ENCODE measurements at regions not wholly inside any gene's neighbourhood (a gene's known extent, or its start where the extent isn't known, plus 50 kb on each side); places are given as distances from the start of the nearest gene placed in this dataset.
"Not testable (repeated sequence)": the region's sequence is repeated elsewhere in the genome, so short reads cannot be mapped to it uniquely, and the experiment has no call there.

DNA sequence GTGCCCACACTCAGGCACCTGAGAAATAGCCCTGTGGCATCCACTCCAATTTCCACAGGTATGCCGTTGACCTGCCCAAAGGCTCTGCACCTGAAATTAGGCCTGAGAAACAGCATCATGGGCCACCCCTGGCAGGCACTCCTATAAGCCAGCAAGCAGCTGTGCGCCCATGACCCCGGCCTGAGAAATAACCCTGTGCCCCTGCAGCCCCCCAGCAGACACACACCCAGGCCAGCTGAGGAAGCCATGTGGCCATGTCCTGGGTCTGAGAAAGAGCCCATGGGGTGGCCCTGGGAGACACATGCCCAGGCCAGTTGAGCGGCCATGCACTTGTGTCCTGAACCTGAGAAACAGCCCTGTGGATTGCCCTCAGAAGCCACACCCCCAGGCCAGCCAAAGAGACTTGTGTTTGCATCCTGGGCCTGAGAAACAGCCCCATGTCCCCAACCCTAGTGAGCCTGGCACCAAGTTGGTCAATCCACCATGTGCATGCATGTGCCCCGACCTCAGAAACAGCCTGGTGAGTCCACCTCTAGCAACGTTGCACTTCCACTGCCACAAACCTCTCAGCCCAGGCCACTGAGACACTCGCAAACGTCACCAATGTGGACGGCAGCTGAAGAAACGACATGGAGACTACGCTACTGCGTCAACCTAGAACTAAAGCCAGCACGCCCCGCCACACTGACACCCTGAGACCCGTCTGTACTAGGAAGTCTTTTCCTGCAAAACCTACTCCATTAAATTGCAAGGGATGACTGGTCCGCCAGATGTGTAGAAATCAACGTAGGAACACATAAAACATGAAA is 411.9 kb downstream of the TMEM121 start:
- no peak for DNase-seq (ENCODE audit: low read depth)

DNA sequence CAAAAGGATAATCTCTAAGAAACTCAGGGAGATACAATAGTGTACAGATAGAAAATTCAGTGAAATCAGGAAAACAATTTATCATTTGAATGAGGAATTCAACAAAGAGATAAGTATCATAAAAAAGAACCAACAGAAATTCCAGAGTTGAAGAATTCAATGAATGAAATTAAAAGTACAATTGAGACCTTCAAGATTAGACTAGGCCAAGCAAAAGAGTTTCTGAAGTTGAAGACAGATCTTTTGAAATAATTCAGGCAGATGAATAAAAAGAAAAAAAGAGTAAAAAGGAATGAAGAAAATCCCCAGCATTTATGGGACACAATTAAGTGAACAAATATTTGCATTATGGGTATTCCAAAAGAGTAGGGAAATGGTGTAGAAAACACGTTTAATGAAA is 412.6 kb downstream of the TMEM121 start:
- DNase-seq (ENCODE audit: low read depth): no peak

DNA sequence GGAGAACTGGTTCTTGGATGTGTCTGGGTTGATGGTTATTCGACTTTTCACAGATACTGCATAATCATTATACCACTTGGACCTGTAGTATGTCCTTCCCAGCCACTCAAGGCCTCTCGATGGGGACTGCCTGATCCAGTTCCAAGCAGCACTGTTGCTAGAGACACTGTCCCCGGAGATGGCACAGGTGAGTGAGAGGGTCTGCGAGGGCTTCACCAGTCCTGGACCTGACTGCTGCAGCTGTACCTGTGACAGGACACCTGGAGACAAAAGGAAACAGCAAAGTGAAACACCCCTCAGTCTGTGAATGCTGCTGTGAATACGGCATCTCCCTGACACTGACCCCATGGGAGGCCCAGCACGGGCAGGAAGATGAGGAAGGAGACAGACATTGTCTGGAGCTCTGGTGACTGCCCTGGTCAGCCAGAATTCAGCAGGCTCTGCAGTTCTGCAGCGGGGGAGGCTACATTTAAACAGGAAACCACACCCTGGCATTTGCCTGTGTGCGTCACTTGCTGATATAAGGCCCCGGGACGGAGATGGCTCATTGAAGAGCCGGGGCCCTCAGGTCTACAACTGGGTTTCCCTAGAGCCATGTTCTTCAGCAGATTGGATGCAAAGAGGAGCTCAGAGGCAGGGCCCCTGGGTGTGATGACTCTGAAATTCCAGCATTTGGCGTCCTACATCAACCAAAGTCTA is 413.6 kb downstream of the TMEM121 start:
- no peak for DNase-seq (ENCODE audit: low read depth)

DNA sequence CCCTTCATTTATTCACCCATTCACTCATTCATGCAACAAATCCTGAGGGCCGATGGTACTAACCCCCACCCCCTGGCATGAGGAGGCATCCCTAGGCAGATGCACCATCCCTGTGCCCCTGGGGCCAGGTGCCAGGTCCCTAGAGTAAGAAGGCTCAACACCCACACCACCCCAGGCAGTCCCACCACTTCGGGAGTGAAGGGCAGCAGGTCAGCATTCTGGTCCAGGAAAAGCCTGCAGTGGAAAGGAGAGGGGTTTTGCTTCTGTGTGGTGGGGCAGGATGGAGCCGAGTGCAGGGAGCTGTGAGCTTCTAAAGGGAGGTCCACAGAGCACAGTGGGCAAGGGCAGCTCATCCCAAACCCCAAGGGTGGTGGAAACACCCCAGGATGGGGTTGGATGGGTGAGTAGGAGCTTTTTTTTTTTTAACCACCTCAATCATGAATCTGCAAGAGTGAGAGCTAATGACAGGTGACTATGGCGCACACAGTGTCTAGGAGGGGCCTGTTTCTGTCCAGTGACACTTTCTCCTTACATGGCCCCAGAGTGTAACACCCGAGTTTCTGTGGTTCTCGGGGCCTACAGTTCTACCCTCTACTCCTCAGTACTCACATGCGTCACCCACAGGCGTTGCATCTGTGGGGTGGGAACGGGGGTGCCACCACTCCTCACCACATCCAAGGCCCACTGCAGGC is 414.3 kb downstream of the TMEM121 start:
- DNase-seq (ENCODE audit: low read depth): no peak

DNA sequence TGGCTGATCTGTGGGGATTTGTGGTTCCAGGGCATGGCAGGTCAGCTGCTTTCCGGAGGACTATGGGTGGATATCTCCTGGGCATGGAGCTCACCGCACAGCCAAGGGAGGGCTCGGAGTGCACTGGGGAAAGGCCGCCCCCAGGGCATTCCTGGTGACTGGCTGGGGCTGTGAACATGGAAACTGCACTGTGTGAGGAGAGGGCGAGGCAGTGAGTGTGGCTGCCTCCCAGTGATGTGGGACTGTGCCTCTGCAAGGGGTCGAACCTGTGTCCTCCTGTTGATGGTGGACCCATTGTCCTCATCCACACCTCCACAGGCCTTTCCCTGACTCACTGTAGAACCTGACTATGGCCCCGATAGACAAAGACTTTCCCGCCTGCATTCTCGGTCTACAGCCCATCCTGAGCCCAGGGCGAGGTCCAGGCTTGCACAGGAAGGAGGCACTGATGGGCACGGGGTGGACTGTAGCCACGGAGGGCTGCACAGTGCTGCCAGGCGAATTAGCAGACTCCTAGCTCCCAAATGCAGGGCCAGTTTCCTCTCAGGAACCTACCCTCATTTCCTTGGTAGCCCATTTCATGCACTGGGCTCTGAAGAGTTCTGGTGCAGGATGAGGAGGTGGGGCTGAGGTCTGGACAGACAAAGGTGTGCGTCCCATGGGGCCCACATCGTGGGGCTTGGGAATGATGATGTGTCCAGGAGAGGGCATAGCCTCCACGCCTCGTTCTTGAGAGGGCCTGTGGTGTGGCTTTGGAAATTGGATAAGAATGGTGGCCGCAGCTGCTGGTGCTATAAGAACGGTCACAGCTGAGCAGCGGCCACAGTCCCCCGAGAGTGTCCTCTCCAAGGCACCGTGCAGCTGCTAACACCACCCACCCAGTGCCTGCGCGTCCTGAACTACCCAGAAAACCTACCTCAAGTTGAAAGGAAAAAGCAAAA is 415.1 kb downstream of the TMEM121 start:
- DNase-seq (ENCODE audit: low read depth): no peak

DNA sequence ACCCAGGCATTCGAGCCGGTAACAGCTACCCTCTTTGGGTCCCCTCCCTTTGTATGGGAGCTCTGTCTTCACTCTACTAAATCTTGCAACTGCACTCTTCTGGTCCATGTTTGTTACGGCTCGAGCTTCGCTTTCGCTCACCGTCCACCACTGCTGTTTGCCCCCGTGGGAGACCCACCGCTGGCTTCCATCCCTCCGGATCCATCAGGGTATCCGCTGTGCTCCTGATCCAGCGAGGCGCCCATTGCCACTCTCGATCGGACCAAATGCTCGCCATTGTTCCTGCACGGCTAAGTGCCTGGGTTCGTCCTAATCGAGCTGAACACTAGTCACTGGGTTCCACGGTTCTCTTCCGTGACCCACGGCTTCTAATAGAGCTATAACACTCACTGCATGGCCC is 416.3 kb downstream of the TMEM121 start:
- not testable (repeated sequence) for DNase-seq (ENCODE audit: low read depth)

DNA sequence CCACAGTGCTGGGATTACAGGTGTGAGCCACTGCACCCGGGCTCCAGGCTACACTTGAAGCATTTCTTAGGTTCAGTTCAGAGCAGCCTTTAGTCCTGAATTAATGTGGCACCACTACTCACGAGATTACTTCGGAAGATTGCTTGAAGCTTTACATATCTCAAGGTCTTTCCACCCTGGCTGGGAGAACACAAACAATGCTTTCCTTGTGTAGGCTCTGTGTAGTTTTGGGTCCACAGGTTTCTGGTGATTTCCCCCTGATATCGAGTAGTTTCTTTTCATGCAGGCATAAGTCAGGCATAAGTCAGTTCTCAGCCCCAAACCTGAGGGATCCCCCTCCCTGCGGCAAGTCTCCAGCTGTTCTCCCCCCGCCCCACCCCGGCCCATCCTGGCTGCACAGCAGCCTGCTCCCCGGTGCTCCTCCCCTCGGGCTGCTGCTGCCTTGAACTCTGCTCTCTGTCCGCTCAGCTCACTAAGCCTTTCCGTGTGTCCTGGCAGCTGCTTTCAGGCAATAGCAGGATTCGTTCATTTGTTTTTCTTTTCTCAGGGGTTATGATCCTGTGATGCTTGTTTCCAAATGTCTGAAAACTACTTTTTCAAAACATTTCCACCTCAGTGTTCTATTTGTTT is 417.7 kb downstream of the TMEM121 start:
- DNase-seq (ENCODE audit: low read depth): no peak

DNA sequence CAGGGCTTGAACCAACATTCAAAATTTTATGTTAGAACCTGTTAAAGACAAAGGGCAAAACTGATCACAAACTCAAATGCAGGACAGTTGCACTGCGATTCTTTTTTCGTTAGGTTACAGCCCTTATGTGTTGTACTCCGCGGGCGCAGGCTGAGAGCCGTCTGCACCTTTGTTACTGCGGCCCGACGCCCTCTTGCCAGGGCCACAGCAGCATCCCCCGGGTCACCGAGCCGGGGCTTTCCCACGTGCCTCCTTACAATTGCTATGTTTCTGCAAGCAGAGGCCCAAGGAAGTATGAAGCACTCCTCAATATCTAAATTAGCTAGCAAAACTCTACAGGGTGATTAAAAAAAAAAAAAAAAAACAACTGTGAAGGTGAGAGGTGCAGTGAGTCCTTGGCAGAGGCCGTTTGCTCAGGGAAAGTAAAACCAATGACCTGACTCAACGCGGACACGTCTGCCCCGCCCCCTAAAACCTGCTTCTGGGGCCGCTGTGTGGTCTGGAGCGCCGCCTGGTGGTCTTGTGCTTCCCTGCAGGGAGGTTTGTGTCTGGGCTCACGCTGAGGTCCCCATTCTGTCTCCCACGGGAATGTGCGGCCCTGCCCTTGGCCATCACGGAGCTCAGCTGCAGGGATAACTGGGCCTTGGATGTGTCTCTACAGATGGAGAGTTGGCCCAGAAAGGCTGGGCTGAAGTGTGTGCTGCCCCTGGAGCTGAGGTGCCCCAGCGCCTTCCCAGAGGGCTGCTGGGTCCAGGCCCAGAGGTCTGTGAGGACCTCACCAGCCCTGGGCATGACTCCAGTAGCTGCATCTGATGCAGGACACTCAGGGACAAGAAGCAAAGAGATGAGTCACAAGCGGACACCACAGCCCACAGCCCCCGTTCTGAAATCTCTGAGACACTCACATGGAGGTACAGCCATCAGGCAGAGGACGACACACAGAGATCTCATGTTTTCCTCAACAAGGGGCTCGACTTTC is 418.5 kb downstream of the TMEM121 start:
- peak; percentile 58 for DNase-seq (ENCODE audit: low read depth)

DNA sequence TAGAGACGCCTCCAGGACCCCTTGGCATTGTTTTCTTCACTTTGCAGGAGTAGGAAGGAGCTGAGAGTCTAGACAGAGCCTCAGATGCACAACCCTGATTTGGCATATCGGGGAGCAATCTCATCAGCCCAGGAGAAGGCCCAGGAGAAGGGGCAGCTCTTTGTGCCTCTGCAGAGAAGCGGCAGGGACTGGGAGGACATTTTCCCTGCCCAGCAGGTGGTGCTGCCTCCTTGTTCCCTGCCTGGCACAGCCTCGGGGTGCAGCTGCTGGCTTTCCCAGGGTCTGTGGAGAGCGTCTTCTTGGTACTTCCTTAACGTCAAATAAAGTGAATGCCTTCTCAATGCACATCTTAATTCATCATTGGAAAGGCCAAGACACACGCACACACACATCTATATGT is 419.5 kb downstream of the TMEM121 start:
- DNase-seq (ENCODE audit: low read depth): no peak

DNA sequence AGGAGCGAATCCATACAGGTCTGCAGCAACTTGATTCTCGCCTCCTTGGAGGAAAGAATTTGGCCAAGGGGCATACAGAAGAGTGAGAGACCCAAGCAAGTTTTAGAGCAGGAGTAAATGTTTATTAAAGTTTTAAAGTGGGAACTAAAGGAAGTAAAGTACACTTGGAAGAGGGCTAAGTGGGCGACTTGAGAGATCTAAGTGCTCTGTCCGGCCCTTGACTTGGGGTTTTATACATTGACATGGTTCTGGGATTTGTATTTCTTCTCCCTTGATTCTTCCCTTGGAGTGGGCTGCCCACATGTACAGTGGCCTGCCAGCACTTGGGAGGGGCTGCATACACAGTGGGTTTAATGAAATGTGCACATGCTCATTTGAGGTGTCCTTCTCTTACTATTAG is 421.2 kb downstream of the TMEM121 start:
- DNase-seq (ENCODE audit: low read depth): no peak

DNA sequence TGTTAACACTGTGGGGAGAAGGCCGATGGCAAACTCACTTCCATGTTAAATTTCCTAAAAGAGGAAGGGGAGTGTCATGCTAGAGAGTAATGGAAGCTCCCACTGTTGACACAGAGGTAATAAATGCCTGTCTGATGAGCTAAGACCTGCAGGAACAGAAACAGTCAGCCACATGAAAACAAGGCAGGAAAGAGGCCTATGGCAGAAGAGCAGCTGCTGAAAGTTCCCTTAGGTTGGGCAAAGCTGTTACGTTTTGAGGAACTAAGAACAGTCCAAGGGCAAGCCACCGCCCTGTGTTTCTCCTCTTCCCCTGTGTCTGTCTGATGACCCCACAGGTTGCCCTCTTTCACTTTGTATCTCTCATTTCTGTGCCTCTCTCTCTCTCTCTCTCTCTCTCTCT is 422.6 kb downstream of the TMEM121 start:
- not testable (repeated sequence) for DNase-seq (ENCODE audit: low read depth)

DNA sequence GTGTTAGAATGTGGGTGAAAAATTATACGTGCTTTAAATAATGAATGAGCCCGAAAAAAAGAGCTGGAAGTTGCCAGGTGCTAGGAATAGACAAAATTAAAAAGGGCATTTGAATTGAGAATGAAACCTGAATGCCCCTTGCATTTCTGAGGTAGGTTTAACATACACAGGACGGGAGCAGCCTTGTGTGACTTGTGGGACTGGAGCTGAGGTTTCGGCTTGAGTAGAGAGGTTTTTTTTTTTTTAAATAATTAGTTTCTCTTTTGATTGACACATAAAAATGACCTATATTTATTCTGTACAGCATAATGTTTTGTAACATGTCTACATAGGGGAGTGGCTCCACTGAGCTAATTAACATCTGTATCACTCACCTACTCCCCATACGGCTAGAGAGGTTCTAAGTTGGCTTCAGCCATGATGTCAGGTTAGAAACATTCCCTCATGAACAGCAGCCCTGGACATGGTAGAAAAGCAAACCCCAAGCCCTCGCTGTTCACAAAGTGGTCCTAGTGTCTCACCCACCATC is 424.0 kb downstream of the TMEM121 start:
- DNase-seq (ENCODE audit: low read depth): not testable (repeated sequence)

DNA sequence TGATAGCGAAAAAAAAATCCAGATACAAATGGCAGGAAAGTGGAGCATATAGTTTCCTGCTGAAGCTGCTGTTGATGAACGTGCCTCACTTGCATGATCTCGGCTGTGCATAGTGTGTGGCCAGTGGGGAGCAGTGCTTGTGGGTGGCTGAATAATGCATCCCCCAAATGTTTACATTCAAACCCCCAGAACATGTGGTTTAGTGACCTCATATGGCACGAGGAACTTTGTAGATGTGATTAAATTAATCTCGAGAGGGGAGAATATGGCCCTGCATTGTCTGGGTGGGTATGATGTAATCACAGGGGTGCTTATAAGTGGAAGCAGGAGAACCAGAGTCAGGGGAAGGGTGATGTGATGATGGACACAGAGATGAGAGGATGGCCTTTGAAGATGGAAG is 425.0 kb downstream of the TMEM121 start:
- no peak for DNase-seq (ENCODE audit: low read depth)

DNA sequence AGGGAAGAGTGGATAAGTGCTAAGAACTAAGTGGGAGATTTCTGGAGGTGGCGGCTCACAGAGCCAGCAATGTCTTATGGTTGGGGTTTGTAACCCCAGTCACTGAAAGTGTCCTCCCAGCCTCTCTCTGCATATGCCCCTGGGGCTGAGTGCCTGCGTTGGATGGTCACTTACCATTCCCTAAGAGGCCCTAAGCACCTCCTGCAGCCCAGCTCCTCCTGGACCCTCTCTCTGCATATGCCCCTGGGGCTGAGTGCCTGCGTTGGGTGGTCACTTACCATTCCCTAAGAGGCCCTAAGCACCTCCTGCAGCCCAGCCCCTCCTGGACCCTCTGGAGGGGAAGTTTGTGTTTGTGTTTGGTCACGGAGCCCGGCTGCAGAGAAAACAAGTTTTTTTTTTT is 425.8 kb downstream of the TMEM121 start:
- DNase-seq (ENCODE audit: low read depth): no peak

DNA sequence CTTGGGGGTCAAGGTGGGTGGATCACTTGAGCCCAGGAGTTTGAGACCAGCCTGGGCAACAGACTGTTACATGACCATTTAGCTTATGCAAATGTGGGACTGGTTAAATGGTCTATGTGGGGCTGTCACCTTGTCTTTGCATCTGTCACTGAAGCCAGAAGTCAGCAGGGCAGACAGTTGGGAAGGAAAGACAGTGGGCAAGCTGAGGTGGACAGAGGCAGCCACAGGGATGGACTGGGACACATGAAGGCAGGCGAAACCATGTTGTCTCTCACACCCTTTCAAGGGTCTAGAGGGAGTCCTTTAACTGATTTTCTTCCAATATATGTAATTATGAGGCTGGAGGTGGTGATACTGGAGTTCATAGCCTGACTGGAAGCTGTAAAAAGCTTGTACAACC is 426.4 kb downstream of the TMEM121 start:
- no peak for DNase-seq (ENCODE audit: low read depth)

DNA sequence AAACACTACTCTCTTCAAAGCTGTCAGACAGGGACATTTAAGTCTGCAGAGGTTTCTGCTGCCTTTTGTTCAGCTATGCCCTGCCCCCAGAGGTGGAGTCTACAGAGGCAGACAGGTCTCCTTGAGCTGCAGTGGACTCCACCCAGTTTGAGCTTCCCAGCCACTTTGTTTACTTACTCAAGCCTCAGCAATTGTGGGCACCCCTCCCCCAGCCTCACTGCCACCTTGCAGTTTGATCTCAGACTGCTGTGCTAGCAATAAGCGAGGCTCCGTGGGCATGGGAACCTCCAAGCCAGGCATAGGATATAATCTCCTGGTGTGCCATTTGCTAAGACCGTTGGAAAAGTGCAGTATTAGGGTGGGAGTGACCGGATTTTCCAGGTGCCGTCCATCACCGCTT is 435.2 kb downstream of the TMEM121 start:
- not testable (repeated sequence) for DNase-seq (ENCODE audit: low read depth)

DNA sequence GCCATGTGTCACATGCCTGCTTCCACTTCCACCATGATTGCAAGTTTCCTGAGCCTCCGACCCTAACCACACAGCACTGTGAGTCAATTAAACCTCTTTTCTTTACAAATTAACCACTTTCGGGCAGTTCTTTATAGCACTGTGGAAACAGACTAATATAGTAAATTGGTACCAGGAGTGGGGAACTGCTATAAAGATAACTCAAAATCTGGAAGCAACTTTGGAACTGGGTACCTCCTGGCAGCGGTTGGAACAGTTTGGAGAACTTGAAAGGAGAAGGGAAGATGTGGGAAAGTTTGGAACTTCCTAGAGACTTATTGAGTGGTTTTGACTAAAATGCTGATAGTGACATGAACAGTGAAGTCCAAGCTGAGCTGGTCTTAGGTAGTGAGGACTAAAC is 436.1 kb downstream of the TMEM121 start:
- no peak for DNase-seq (ENCODE audit: low read depth)

DNA sequence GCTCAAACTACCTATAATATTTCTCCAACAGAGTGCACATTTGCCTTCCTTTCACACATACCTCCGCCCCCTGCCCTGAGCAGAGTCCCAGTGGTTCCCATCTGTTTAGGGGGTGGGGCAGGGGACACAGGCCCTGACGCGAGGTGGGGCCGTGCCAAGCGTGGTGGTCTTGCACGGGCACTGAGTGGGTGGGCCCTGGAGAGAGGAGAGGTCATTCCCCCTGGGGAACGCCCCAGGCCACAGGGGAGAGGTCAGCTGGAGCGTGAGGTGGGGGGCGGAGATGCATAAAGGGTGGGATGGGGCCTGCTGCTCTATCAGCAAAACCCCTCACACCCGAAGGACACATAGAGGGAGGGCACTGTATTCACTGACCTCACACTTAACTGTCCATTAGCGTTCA is 441.9 kb downstream of the TMEM121 start:
- DNase-seq (ENCODE audit: low read depth): no peak

DNA sequence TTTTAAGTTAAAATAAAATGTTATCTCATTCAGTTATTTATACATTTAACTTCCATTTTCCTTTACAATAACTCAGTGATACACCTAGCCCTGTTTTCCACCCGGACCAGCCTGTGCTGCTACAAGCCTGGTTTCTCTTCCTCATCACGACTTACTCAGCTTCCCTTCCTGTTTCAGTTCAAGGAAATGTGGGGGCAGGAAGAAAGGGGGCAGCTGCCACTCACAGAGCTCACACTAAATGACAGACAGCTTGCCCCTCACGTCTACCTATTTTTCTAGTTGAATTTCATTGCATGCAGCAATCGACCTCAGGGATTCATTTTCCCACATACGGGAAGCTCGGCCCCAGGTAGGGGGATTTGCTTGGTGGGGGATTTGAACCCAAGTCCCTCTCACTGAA is 442.6 kb downstream of the TMEM121 start:
- not testable (repeated sequence) for DNase-seq (ENCODE audit: low read depth)

DNA sequence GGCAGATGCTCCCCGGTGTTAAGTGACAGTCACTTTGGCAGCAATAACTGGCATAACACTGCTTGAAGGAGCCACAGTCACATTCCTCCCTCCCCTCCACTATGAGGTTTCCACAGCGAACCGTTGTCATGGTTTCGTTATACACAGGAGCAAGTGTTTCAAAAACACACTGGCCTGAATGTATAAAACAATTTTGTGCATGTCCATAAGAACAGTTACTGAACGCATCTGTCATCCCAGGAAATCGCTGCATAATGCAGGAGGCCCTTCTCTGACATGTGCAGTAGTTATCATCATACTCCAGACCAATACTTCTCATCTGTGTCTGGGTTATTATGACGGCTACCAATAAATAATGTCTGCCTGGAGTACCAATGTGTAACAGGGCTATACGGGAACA is 444.4 kb downstream of the TMEM121 start:
- DNase-seq (ENCODE audit: low read depth): not testable (repeated sequence)
